ENCODE measurements at regions not wholly inside any gene's neighbourhood (a gene's known extent, or its start where the extent isn't known, plus 50 kb on each side); places are given as distances from the start of the nearest gene placed in this dataset.

GRCh38 chr5:18601185-18601584 is 966.9 kb downstream of the TAF11L14 start:
- TF ChIP-seq, protein P1, sequence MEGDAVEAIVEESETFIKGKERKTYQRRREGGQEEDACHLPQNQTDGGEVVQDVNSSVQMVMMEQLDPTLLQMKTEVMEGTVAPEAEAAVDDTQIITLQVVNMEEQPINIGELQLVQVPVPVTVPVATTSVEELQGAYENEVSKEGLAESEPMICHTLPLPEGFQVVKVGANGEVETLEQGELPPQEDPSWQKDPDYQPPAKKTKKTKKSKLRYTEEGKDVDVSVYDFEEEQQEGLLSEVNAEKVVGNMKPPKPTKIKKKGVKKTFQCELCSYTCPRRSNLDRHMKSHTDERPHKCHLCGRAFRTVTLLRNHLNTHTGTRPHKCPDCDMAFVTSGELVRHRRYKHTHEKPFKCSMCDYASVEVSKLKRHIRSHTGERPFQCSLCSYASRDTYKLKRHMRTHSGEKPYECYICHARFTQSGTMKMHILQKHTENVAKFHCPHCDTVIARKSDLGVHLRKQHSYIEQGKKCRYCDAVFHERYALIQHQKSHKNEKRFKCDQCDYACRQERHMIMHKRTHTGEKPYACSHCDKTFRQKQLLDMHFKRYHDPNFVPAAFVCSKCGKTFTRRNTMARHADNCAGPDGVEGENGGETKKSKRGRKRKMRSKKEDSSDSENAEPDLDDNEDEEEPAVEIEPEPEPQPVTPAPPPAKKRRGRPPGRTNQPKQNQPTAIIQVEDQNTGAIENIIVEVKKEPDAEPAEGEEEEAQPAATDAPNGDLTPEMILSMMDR (conservative IDR thresholded peaks at IDR 0.05 in 1 of 2, IDR thresholded peaks at IDR 0.05 in 1 of 2; ENCODE audit: extremely low read depth in 1 of 2, insufficient read depth in 1 of 2, low read depth in 1 of 2, low read length in 2 of 2) = no peak
- TF ChIP-seq EZH2 (IDR thresholded peaks at IDR 0.05; ENCODE audit: borderline replicate concordance, low read length) = no peak
